VCaP (cell line): ENCODE measurements at regions not wholly inside any gene's neighbourhood (a gene's known extent, or its start where the extent isn't known, plus 50 kb on each side); places are given as distances from the start of the nearest gene placed in this dataset.
"Not testable (repeated sequence)": the region's sequence is repeated elsewhere in the genome, so short reads cannot be mapped to it uniquely, and the experiment has no call there.

Experiments
- H3K27ac ChIP-seq: fragments of 450-650 bp; 2 replicates; pipeline ENCODE4 v1.5.1; 2017
- TF ChIP-seq, protein P1 (sequence below): fragments of 450-650 bp; conservative IDR thresholded peaks from 2 replicates; pipeline ENCODE4 v1.5.1; 2017; ENCODE audit warnings: mild to moderate bottlenecking, moderate library complexity

DNA sequence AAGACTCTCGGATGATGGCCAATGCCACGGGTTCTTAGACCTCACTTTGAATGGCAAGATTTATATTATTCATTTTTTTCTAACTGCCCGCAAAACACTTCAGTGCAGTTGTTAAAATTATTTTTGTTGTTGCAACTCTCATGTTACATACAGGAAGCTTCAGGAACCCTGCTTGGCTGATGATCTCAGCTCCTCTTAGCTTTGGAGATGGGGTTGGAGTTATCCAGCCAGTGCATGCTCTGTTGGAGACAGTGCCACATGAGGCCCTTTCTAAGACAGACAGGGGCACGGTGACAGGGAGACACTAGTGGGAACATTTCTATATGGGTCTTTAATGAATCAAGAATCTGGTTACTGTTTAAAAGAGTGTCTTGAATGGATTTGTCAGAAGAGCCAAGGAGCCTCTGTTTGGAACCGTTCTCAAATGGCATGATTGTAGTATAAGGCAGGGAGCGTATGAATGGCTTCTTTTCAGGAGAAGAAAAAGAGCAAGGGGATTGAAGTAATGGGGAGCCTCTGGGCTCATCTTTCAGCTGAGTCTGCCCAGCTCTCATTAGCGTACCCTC is 61.9 kb upstream of the ENPP6 start:
- H3K27ac ChIP-seq = no peak overlapping the region

DNA sequence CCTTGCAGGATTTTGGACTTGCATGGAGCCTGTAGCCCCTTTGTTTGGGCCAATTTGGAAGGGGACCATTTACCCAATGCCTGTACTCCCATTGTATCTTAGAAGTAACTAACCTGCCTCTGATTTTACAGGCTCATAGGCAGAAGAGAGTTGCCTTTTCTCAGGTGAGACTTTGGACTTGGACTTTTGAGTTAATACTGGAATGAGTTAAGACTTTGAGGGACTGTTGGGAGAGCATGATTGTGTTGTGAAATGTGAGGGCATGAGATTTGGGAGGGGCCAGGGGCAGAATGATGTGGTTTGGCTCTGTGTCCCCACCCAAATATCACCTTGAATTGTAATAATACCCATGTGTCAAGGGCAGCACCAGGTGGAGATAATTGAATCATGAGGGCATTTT is 60.1 kb upstream of the ENPP6 start:
- H3K27ac ChIP-seq = not testable (repeated sequence)

More for the DNA sequence above, 61.9 kb upstream of the ENPP6 start:
- TF ChIP-seq, protein P1, sequence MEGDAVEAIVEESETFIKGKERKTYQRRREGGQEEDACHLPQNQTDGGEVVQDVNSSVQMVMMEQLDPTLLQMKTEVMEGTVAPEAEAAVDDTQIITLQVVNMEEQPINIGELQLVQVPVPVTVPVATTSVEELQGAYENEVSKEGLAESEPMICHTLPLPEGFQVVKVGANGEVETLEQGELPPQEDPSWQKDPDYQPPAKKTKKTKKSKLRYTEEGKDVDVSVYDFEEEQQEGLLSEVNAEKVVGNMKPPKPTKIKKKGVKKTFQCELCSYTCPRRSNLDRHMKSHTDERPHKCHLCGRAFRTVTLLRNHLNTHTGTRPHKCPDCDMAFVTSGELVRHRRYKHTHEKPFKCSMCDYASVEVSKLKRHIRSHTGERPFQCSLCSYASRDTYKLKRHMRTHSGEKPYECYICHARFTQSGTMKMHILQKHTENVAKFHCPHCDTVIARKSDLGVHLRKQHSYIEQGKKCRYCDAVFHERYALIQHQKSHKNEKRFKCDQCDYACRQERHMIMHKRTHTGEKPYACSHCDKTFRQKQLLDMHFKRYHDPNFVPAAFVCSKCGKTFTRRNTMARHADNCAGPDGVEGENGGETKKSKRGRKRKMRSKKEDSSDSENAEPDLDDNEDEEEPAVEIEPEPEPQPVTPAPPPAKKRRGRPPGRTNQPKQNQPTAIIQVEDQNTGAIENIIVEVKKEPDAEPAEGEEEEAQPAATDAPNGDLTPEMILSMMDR = no peak

DNA sequence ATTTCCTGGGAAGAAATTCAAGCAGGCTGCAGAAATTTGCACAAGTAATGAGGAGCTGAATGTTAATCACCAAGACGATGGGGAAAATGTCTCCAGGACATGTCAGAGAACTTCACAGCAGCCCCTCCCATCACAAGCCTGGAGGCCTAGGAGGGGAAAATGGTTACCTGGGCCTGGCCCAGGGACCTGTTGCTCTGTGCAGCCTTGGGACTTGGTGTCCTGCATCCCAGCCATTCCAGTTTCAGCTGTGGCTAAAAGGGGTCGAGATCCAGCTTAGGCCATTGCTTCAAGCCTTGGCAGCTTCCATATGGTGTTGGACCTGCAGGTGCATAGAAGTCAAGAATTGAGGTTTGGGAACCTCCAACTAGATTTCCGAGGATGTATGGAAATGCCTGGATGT is 59.3 kb upstream of the ENPP6 start:
- H3K27ac ChIP-seq = not testable (repeated sequence)

DNA sequence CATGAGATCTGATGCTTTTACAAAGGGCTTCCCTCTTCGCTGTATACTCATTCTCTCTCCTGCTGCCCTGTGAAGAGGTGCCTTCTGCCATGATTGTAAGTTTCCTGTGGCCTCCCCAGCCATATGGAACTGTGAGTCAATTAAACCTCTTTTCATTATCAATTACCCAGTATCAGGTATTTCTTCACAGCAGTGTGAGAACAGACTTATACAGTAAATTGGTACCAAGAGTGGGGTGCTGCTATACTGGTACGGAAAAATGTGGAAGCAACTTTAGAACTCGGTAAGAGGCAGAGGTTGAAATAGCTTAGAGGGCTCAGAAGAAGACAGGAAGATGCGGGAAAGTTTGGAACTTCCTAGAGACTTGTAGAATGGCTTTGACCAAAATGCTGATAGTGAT is 58.7 kb upstream of the ENPP6 start:
- not testable (repeated sequence) for H3K27ac ChIP-seq

DNA sequence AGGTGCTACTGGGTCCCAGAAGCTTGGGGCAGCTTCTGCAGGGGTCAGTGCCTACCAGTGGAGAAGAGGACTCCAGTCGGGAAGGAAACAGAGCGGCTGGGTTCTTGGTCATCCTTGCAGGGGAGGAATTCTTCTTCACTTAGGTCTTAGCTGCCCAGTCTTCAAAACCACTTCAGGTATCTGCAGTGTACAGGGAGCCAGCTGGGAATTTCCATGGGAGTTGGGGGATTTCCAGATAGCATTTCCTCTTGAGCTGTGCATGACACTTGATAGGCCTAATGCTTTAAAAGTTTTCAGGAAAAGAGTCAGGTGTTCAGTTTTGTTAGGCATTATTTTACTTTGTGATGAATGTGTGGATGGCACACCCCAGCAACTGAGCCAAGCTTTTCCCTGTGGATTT is 58.1 kb upstream of the ENPP6 start:
- no peak overlapping the region for H3K27ac ChIP-seq

DNA sequence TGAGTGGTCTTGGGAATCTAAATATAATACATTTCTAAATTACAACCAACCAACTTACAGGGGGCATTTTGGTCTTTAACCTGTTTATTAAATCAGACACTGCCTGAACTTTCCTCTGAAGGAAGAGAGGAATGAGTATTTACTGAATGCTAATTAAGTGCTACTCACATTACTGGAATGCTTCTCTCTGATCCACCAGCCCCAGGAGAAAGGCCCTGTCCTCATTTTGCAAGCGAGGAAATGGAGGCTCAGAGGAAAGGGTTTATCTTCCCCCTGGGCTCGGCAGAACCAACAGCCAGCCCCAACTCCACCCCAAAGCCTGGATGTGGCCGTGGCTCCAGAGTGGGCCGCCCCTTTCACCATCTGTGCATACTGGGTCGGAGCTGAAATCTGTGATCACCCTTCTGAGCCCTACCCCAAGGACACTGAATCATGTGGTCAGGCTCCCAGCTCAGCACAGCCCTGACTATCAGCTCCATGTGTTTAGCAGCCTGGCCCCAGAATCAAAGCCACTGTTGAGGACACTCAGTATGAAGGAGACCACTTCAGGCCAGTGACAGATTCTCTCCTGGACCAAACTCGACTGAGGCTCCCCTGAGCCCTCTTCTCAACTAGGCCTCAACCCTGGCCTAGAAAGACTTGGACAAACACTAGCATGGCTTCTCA is 56.7 kb upstream of the ENPP6 start:
- no peak overlapping the region for H3K27ac ChIP-seq
- TF ChIP-seq, protein P1 = no peak

More for the DNA sequence above, 58.1 kb upstream of the ENPP6 start:
- TF ChIP-seq, protein P1 = no peak

DNA sequence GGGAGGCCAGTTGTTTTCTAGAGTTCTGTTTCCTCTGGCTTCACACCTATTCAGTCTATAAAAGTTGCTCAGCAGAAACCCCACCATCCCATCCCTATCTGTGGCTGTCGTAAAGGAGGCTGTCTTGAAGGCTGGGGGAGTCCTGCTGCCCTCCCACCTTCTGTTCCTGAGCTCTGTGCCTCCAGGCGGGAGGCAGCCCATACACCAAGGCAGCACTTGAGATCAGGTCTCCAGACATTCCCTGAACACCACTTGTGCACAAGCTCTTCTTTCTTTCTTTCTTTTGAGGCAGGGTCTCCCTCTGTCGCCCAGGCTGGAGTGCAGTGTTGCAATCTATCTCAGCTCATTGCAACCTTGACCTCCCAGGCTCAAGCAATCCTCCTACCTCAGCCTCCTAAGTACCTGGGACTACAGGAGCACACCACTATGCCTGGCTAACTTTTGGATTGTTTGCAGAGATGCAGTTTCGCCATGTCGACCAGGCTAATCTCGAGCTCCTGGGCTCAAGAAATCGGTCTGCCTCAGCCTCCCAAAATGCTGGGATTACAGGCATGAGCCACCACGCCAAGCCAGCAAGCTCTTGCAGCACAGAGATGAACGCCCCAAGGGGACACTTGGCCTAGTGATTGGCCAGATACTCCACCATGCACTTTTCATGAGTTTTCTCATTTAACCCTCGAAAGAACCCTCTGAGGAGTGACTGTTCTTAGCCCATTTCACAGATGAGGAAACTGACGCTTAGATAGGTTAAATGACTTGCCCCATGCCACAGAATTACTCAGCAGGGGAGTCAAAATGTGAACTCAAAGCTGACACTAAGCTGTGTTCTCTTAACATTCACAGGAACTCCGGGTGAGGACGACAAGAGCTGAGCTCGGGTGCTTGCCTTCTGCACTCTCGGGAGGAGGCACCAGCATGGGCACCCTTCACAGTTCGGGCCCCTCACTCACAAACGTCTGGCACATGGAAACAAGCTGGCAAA is 55.8 kb upstream of the ENPP6 start:
- TF ChIP-seq, protein P1 = no peak

DNA sequence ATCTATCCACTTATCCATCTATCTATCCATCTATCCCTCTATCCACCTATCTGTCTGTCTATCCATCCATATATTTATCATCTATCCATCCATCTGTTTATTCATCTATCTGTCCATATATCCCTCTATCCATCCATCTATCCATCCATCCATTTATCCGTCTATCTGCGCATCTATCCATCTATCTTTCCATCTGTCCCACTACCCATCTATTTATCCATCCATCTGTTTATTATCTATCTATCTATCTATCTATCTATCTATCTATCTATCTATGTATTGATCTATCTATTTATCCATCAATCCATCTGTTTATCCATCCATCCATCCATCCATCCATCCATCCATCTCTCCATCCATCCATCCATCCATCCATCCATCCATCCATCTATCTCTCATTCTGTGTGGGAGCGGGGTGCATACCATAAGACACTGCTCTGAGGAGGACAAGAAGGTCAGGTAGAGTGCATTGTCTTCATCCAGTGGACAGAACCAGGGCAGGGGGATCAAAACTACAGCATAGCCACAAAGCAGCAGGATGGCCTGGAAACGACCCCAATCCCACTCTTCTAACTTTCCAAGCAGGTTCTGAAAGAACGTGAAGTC is 53.2 kb upstream of the ENPP6 start:
- TF ChIP-seq, protein P1 = no peak

More for the DNA sequence above, 55.8 kb upstream of the ENPP6 start:
- H3K27ac ChIP-seq = no peak overlapping the region

More for the DNA sequence above, 53.2 kb upstream of the ENPP6 start:
- no peak overlapping the region for H3K27ac ChIP-seq
